Pons (tissue), 1 donor: ENCODE measurements at regions not wholly inside any gene's neighbourhood (a gene's known extent, or its start where the extent isn't known, plus 50 kb on each side); places are given as distances from the start of the nearest gene placed in this dataset.
"Not testable (repeated sequence)": the region's sequence is repeated elsewhere in the genome, so short reads cannot be mapped to it uniquely, and the experiment has no call there.

ENCODE experiments used
- DNase-seq: peaks from one replicate; pipeline ENCODE4 v3.0.0-alpha.2; 2016; ENCODE audit warnings: low spot score

- not testable (repeated sequence) for DNase-seq
Observed at GRCh38 chr14:53216478-53216877, 63.4 kb upstream of the DDHD1 start.

GRCh38 chr14:53215101-53215500, 62.0 kb upstream of the DDHD1 start:
- DNase-seq, result no peak

- DNase-seq, result no peak
Observed at GRCh38 chr14:53214384-53214783, 61.3 kb upstream of the DDHD1 start.

DNA sequence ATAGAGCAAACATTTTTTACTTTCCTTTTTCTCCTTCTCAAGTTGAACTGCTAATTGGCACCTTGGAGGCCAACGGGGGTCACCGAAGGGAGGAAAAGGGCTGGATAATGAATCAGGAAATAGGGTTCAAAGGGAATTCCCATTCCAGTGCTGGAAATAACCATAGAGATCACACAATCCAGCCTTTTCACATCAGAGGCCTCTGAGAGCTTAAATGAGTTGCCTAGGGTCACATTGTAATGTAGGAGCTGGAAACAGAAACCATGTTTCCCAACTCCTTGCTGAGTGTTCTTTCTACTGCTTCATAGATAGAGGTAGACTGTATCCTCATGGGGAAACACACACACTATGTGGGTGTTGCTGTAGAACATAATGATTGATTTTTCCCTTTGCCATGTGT, 60.6 kb upstream of the DDHD1 start:
- no peak for DNase-seq

GRCh38 chr14:53209370-53209769, 56.2 kb upstream of the DDHD1 start:
- peak; percentile 36 for DNase-seq
